ENCODE measurements at regions not wholly inside any gene's neighbourhood (a gene's known extent, or its start where the extent isn't known, plus 50 kb on each side); places are given as distances from the start of the nearest gene placed in this dataset.

DNA sequence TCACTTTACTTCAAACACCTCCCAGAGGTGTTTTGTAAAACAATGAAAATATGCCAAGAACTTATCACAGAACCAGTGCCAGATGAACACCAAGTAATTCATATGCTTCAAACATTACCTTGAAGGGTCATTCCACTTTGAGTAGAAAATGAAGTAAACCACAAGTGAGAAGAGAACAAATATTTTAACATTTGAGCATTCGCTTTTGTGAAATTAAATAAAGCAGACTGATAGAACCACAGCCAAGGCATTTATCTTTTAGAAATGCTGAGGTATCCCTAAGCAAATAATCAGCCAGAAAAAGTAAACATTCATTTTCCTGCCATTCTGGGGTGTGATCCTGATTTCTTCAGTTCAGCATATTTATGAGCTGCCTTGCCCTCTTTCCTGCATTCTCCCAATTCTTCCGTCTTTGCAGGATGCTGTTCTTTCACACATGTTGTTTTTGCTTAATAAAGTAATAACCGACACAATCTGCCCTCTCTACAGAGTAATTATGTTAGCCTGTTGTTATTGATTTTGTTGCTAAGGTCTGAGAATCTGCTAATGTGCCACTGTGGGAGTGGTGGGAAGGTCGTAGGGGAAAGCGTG is 235.6 kb upstream of the TGFBR2 start:
- H3K27me3 ChIP-seq (replicated peaks; ENCODE audit: insufficient read depth) = no peaks in the 10 kb centered on the region
- no peak overlapping the region for H3K4me3 ChIP-seq
- H3K27ac ChIP-seq = no peak overlapping the region
- DNase-seq (ENCODE audit: low spot score) (no peak), ATAC-seq (ENCODE audit: insufficient number of reproducible peaks, low FRiP score, low read depth) (no peak)
- H3K4me1 ChIP-seq (ENCODE audit: control insufficient read depth in 1 of 2, low read depth in 2 of 2) = peaks cover 3 to 29% of the 10 kb centered on the region in 2 donors
- H3K9me3 ChIP-seq = no peaks in the 10 kb centered on the region
- H3K36me3 ChIP-seq = no peaks in the 10 kb centered on the region
- no peak for TF ChIP-seq CTCF (IDR thresholded peaks at IDR 0.05)

- no peak for TF ChIP-seq CTCF (IDR thresholded peaks at IDR 0.05)
- H3K9me3 ChIP-seq = no peaks in the 10 kb centered on the region
- no peak for ATAC-seq (ENCODE audit: insufficient number of reproducible peaks, low FRiP score, low read depth)
Measured at GRCh38 chr3:30372837-30373236, 233.6 kb upstream of the TGFBR2 start.

DNA sequence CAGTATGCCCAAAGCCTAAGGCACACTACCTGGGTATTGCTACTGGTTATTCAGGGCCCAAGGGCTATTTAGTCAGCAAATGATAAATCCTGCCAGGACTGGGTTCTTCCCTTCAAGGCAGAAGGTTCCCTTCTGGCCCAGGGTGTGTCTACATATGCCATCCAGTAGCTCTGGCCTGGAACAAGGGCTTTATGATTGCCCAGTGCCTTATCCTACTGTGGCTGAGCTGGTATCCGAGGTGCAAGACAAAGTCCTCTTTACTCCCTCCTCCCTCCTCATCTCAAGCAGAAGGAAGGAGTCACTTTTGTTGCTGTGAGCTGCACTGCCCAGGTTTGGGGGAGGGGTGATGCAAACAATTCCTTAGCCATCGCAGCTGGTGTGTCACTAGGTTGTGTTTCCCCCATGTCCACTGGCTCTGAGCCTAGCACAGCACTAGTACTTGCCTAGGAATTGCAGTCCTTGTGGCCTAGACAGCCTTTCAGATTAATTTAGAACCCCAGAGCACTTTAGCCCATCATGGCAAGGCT is 221.8 kb upstream of the TGFBR2 start:
- ATAC-seq (ENCODE audit: insufficient number of reproducible peaks, low FRiP score, low read depth) = no peak
- H3K27ac ChIP-seq = no peak overlapping the region
- H3K27me3 ChIP-seq (replicated peaks; ENCODE audit: insufficient read depth) = no peaks in the 10 kb centered on the region
- TF ChIP-seq CTCF (IDR thresholded peaks at IDR 0.05) = no peak
- H3K9me3 ChIP-seq = no peaks in the 10 kb centered on the region
- no peak for DNase-seq (ENCODE audit: low spot score)
- no peaks in the 10 kb centered on the region for H3K4me1 ChIP-seq (ENCODE audit: control insufficient read depth in 1 of 2, low read depth in 2 of 2)
- no peaks in the 10 kb centered on the region for H3K36me3 ChIP-seq
- no peak overlapping the region for H3K4me3 ChIP-seq

More at GRCh38 chr3:30372837-30373236, 233.6 kb upstream of the TGFBR2 start:
- H3K36me3 ChIP-seq = no peaks in the 10 kb centered on the region
- no peak overlapping the region for H3K4me3 ChIP-seq
- H3K27me3 ChIP-seq (replicated peaks; ENCODE audit: insufficient read depth) = no peaks in the 10 kb centered on the region
- H3K27ac ChIP-seq = no peak overlapping the region
- DNase-seq (ENCODE audit: low spot score) = no peak
- peaks cover 3 to 29% of the 10 kb centered on the region in 2 donors for H3K4me1 ChIP-seq (ENCODE audit: control insufficient read depth in 1 of 2, low read depth in 2 of 2)

GRCh38 chr3:30393079-30393478 is 213.3 kb upstream of the TGFBR2 start:
- ATAC-seq (ENCODE audit: insufficient number of reproducible peaks, low FRiP score, low read depth) (no peak), DNase-seq (ENCODE audit: low spot score) (no peak)
- Histone ChIP-seq H3K4me1 (ENCODE audit: control insufficient read depth in 1 of 2, low read depth in 2 of 2) (peaks cover 0 to 3% of the 10 kb centered on the region in 2 donors), H3K9me3 (no peaks in the 10 kb centered on the region), H3K4me3 (no peak overlapping the region), H3K36me3 (no peaks in the 10 kb centered on the region), H3K27me3 (replicated peaks; ENCODE audit: insufficient read depth) (no peaks in the 10 kb centered on the region), H3K27ac (no peak overlapping the region)
- no peak for TF ChIP-seq CTCF (IDR thresholded peaks at IDR 0.05)

- Histone ChIP-seq H3K36me3 (no peaks in the 10 kb centered on the region), H3K4me1 (ENCODE audit: control insufficient read depth in 1 of 2, low read depth in 2 of 2) (peaks cover 0 to 12% of the 10 kb centered on the region in 2 donors), H3K27ac (no peak overlapping the region), H3K4me3 (no peak overlapping the region), H3K9me3 (no peaks in the 10 kb centered on the region), H3K27me3 (replicated peaks; ENCODE audit: insufficient read depth) (no peaks in the 10 kb centered on the region)
- no peak for TF ChIP-seq CTCF (IDR thresholded peaks at IDR 0.05)
- ATAC-seq (ENCODE audit: insufficient number of reproducible peaks, low FRiP score, low read depth) = no peak
- DNase-seq (ENCODE audit: low spot score) = no peak
Measured at GRCh38 chr3:30397030-30397429, 209.4 kb upstream of the TGFBR2 start.

Data from thoracic aorta (tissue), 2 donors.